ENCODE measurements at regions not wholly inside any gene's neighbourhood (a gene's known extent, or its start where the extent isn't known, plus 50 kb on each side); places are given as distances from the start of the nearest gene placed in this dataset.

DNA sequence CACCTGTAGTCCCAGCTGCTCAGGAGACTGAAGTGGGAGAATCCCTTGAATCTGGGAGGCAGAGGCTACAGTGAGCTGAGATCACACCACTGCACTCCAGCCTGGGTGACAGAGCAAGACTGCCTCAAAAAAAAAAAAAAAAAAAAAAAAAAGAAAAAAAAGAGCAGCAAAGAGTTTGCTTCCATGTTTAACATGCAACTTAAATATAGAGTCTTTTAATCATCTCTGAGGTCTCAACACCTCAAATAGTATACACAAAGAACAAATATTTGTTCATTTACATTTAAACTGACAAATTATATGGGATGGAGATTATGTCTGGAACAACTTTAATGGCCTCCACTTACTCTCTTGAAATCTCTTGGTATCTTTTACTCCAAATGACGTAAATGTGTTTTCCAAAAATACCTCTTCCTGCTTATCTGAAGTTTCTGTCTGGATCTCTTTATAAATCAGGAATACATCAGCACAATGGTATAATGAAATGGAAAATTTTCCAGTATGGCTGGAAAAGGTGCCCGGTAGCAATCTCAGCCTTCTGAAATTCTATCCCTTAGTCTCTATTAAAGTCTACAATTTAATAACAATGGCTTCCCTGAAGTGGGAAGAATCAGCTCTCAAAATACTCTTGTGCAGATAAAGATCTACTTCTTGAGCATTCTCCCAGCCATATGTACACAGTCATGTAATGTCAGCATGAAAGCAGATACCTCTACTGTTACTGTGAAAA lies 258.5 kb downstream of the OMA1 start (continued):
- TF ChIP-seq, protein P1, sequence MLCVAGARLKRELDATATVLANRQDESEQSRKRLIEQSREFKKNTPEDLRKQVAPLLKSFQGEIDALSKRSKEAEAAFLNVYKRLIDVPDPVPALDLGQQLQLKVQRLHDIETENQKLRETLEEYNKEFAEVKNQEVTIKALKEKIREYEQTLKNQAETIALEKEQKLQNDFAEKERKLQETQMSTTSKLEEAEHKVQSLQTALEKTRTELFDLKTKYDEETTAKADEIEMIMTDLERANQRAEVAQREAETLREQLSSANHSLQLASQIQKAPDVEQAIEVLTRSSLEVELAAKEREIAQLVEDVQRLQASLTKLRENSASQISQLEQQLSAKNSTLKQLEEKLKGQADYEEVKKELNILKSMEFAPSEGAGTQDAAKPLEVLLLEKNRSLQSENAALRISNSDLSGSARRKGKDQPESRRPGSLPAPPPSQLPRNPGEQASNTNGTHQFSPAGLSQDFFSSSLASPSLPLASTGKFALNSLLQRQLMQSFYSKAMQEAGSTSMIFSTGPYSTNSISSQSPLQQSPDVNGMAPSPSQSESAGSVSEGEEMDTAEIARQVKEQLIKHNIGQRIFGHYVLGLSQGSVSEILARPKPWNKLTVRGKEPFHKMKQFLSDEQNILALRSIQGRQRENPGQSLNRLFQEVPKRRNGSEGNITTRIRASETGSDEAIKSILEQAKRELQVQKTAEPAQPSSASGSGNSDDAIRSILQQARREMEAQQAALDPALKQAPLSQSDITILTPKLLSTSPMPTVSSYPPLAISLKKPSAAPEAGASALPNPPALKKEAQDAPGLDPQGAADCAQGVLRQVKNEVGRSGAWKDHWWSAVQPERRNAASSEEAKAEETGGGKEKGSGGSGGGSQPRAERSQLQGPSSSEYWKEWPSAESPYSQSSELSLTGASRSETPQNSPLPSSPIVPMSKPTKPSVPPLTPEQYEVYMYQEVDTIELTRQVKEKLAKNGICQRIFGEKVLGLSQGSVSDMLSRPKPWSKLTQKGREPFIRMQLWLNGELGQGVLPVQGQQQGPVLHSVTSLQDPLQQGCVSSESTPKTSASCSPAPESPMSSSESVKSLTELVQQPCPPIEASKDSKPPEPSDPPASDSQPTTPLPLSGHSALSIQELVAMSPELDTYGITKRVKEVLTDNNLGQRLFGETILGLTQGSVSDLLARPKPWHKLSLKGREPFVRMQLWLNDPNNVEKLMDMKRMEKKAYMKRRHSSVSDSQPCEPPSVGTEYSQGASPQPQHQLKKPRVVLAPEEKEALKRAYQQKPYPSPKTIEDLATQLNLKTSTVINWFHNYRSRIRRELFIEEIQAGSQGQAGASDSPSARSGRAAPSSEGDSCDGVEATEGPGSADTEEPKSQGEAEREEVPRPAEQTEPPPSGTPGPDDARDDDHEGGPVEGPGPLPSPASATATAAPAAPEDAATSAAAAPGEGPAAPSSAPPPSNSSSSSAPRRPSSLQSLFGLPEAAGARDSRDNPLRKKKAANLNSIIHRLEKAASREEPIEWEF (IDR thresholded peaks at IDR 0.05; ENCODE audit: insufficient replicate concordance, low read depth, low read length), result no peak
- TF ChIP-seq ASH2L (IDR thresholded peaks at IDR 0.05; ENCODE audit: borderline replicate concordance, low read depth) (no peak), JUND (IDR thresholded peaks at IDR 0.05; ENCODE audit: low read depth, low read length) (no peak), CBX5 (IDR thresholded peaks at IDR 0.05; ENCODE audit: low read depth) (no peak), IKZF1 (conservative IDR thresholded peaks at IDR 0.05) (no peak), ESRRA (IDR thresholded peaks at IDR 0.05; ENCODE audit: low read length) (no peak), RELA (IDR thresholded peaks at IDR 0.05; ENCODE audit: borderline replicate concordance, partially characterized antibody) (no peak)

DNA sequence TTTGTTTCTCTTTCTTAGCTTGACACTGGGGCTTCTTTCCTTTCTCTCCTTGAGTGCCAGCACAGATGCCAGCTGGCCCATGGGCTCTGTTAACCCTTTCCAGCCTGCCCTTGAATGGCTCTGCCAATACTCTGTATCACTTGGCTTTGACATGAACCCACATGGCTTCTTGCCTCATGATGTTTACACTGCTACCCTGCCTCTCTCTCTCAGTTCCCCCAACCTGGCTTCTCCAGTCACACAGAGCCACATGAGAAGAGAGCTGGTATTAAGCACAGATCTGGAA lies 262.4 kb downstream of the OMA1 start:
- H3K27ac ChIP-seq (ENCODE audit: control insufficient read depth, insufficient read depth), result no peak overlapping the region
- in situ Hi-C loops (cut with MboI) (no loop called here), intact Hi-C loops (cut with micrococcal nuclease; ENCODE audit: unreplicated experiment) (no loop called here)
- no peak for DNase-seq (ENCODE audit: low read depth, low spot score)
- H3K4me3 ChIP-seq, result no peak overlapping the region
- POLR2A ChIA-PET, result no interaction called here
- no peaks in the 10 kb centered on the region for H3K9me3 ChIP-seq (replicated peaks; ENCODE audit: control insufficient read depth, insufficient read depth, low read length)
- no peaks in the 10 kb centered on the region for H3K36me3 ChIP-seq (ENCODE audit: control insufficient read depth in 2 of 2, insufficient read depth in 2 of 2, low read length in 1 of 2)
- RAD21 ChIA-PET (ENCODE audit: unreplicated experiment), result interaction anchor here (0.5 kb wide), 1 partner anchor 111 kb away, joined by 3 read pairs; no protein-coding TSS in a partner anchor
- FAIRE-seq, result no peak
- H3K27me3 ChIP-seq (replicated peaks in 1 of 2; ENCODE audit: control insufficient read depth in 2 of 2, insufficient read depth in 2 of 2, low read length in 1 of 2), result no peaks in the 10 kb centered on the region
- SMC1A ChIA-PET (ENCODE audit: uncharacterized antibody, unreplicated experiment), result interaction anchor here (1.1 kb wide), 1 partner anchor 241 kb away, joined by 3 read pairs; no protein-coding TSS in a partner anchor
- H3K9ac ChIP-seq (ENCODE audit: control insufficient read depth, insufficient read depth, low read length), result no peak overlapping the region
- CTCF ChIA-PET, result no interaction called here
- H3K4me2 ChIP-seq (ENCODE audit: control insufficient read depth, insufficient read depth), result no peak overlapping the region
- no peak overlapping the region for H2AFZ ChIP-seq (ENCODE audit: control insufficient read depth, low read depth, low read length)
- BruUV-seq (replicated peaks), result no TSS peak
- H4K20me1 ChIP-seq (ENCODE audit: control insufficient read depth, insufficient read depth), result no peaks in the 10 kb centered on the region
- H3K4me1 ChIP-seq (ENCODE audit: control insufficient read depth, insufficient read depth, low read length), result no peaks in the 10 kb centered on the region
- ATAC-seq, result no peak
- no peaks in the 10 kb centered on the region for H3K79me2 ChIP-seq (ENCODE audit: control insufficient read depth, insufficient read depth, low read length)
- TF ChIP-seq, protein P2, sequence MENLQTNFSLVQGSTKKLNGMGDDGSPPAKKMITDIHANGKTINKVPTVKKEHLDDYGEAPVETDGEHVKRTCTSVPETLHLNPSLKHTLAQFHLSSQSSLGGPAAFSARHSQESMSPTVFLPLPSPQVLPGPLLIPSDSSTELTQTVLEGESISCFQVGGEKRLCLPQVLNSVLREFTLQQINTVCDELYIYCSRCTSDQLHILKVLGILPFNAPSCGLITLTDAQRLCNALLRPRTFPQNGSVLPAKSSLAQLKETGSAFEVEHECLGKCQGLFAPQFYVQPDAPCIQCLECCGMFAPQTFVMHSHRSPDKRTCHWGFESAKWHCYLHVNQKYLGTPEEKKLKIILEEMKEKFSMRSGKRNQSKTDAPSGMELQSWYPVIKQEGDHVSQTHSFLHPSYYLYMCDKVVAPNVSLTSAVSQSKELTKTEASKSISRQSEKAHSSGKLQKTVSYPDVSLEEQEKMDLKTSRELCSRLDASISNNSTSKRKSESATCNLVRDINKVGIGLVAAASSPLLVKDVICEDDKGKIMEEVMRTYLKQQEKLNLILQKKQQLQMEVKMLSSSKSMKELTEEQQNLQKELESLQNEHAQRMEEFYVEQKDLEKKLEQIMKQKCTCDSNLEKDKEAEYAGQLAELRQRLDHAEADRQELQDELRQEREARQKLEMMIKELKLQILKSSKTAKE (IDR thresholded peaks at IDR 0.05; ENCODE audit: low read depth, poor library complexity, severe bottlenecking), result no peak
- TF ChIP-seq KAT2A (conservative IDR thresholded peaks at IDR 0.05; ENCODE audit: control insufficient read depth, low read depth, low read length) (no peak), KDM1A (IDR thresholded peaks at IDR 0.05; ENCODE audit: borderline replicate concordance) (no peak), MTA2 (IDR thresholded peaks at IDR 0.05; ENCODE audit: low read depth) (no peak), ELK1 (IDR thresholded peaks at IDR 0.05; ENCODE audit: low read depth, low read length) (no peak), CREB1 (IDR thresholded peaks at IDR 0.05; ENCODE audit: low read depth) (no peak), IRF4 (IDR thresholded peaks at IDR 0.05; ENCODE audit: low read depth, low read length) (no peak)
- TF ChIP-seq, protein P3, sequence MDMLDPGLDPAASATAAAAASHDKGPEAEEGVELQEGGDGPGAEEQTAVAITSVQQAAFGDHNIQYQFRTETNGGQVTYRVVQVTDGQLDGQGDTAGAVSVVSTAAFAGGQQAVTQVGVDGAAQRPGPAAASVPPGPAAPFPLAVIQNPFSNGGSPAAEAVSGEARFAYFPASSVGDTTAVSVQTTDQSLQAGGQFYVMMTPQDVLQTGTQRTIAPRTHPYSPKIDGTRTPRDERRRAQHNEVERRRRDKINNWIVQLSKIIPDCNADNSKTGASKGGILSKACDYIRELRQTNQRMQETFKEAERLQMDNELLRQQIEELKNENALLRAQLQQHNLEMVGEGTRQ (IDR thresholded peaks at IDR 0.05; ENCODE audit: borderline replicate concordance, low read depth, low read length), result no peak

All from GM12878 (cell line).